T1000 (cell line): ENCODE measurements at regions not wholly inside any gene's neighbourhood (a gene's known extent, or its start where the extent isn't known, plus 50 kb on each side); places are given as distances from the start of the nearest gene placed in this dataset.
"Not testable (repeated sequence)": the region's sequence is repeated elsewhere in the genome, so short reads cannot be mapped to it uniquely, and the experiment has no call there.

ENCODE experiments used
- DNase-seq: peaks from one replicate; lab custom pipeline; 2025; ENCODE audit warnings: mixed read lengths; lab: John Stamatoyannopoulos, UW

GRCh38 chr5:8788246-8788645, 757.6 kb downstream of the SEMA5A start:
- no peak for DNase-seq

GRCh38 chr5:8805653-8806052, 740.2 kb downstream of the SEMA5A start:
- no peak for DNase-seq

GRCh38 chr5:8807636-8808035, 738.2 kb downstream of the SEMA5A start:
- DNase-seq: no peak

GRCh38 chr5:8811581-8811980, 734.3 kb downstream of the SEMA5A start:
- DNase-seq: no peak

- DNase-seq: no peak
These were observed 732.7 kb downstream of the SEMA5A start for GRCh38 chr5:8813180-8813579.

- no peak for DNase-seq
These were observed 731.8 kb downstream of the SEMA5A start for GRCh38 chr5:8814105-8814504.

GRCh38 chr5:8824371-8824770, 721.5 kb downstream of the SEMA5A start:
- no peak for DNase-seq

- DNase-seq: peak; percentile 19
These were observed 720.6 kb downstream of the SEMA5A start for GRCh38 chr5:8825139-8825757.

GRCh38 chr5:8826508-8826907, 719.4 kb downstream of the SEMA5A start:
- DNase-seq: no peak

GRCh38 chr5:8827696-8828095, 718.2 kb downstream of the SEMA5A start:
- no peak for DNase-seq

GRCh38 chr5:8828596-8829322, 717.1 kb downstream of the SEMA5A start:
- DNase-seq: no peak

GRCh38 chr5:8829323-8830029, 716.4 kb downstream of the SEMA5A start:
- DNase-seq: peak; percentile 61

- no peak for DNase-seq
These were observed 714.6 kb downstream of the SEMA5A start for GRCh38 chr5:8831251-8831650.

GRCh38 chr5:8831854-8832253, 714.0 kb downstream of the SEMA5A start:
- no peak for DNase-seq

- DNase-seq: no peak
These were observed 706.4 kb downstream of the SEMA5A start for GRCh38 chr5:8839361-8840055.

- no peak for DNase-seq
These were observed 705.6 kb downstream of the SEMA5A start for GRCh38 chr5:8840237-8840636.

- not testable (repeated sequence) for DNase-seq
These were observed 705.1 kb downstream of the SEMA5A start for GRCh38 chr5:8840746-8841145.

- DNase-seq: no peak
These were observed 702.8 kb downstream of the SEMA5A start for GRCh38 chr5:8842971-8843551.

- DNase-seq: no peak
These were observed 702.1 kb downstream of the SEMA5A start for GRCh38 chr5:8843771-8844170.

- no peak for DNase-seq
These were observed 701.7 kb downstream of the SEMA5A start for GRCh38 chr5:8844206-8844605.

- no peak for DNase-seq
These were observed 701.0 kb downstream of the SEMA5A start for GRCh38 chr5:8844847-8845246.

- no peak for DNase-seq
These were observed 700.6 kb downstream of the SEMA5A start for GRCh38 chr5:8845296-8845695.
